Epithelial cell of proximal tubule (primary cell): ENCODE measurements at regions not wholly inside any gene's neighbourhood (a gene's known extent, or its start where the extent isn't known, plus 50 kb on each side); places are given as distances from the start of the nearest gene placed in this dataset.
A peak's percentile ranks its signal among the peaks of the same experiment; 100 is the strongest.

Source experiments
- DNase-seq: peaks from one replicate; pipeline ENCODE4 v3.0.0-alpha.2; 2011; ENCODE audit warnings: low read depth
- H3K4me3 ChIP-seq: 2 replicates; pipeline ENCODE4 v1.5.1; 2011; ENCODE audit warnings: low read depth, mild to moderate bottlenecking, low read length
- CTCF ChIP-seq: conservative IDR thresholded peaks from 2 replicates; pipeline ENCODE4 v1.5.1; 2012; ENCODE audit warnings: low read depth, mild to moderate bottlenecking, low read length

- H3K4me3 ChIP-seq = no peak overlapping the region
- no peak for DNase-seq
- TF ChIP-seq CTCF = no peak
Observed at GRCh38 chr3:135364676-135365075, 569.6 kb downstream of the EPHB1 start.

DNA sequence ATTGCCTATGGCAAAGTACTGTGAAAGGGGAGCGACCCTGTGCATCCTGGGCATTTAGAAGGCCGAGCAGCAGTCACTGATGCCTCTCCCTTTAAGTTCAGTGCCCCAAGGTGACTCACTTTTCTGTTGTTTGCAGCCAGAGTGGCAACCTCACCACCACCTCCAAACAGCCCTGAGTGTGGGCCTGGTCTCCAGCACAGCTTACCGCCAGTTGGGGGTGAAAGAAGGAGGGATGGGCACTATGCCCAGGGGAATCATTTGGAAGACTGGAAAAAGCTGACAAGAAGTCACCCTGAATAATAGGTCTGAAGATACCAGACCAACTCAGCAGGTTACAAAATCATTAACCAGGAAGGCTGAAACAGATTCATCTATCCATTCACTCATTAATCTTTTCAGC is 571.8 kb downstream of the EPHB1 start:
- peak; percentile 78 for DNase-seq
- TF ChIP-seq CTCF = no peak
- no peak overlapping the region for H3K4me3 ChIP-seq

- TF ChIP-seq CTCF = no peak
- DNase-seq = no peak
- H3K4me3 ChIP-seq = no peak overlapping the region
Observed at GRCh38 chr3:135368316-135368715, 573.3 kb downstream of the EPHB1 start.

DNA sequence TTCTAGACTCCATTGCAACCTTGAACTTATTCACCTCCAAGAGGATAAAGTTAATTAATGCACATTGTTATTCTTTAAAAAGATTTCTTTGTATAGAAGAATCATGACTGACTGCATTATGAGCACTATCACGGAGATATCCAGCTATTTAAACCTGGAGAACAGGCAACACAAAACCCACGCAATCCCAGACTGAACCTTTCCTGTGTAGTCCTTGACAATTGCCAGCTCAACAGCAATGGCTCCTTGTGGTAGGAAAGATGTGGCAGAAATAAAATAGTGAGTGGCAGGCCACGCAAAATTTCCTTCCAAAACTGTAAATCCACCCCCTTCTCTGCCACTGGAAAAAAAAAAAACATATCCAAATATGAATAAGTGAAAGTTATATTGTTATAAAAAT is 573.7 kb downstream of the EPHB1 start:
- no peak for TF ChIP-seq CTCF
- no peak overlapping the region for H3K4me3 ChIP-seq
- no peak for DNase-seq

DNA sequence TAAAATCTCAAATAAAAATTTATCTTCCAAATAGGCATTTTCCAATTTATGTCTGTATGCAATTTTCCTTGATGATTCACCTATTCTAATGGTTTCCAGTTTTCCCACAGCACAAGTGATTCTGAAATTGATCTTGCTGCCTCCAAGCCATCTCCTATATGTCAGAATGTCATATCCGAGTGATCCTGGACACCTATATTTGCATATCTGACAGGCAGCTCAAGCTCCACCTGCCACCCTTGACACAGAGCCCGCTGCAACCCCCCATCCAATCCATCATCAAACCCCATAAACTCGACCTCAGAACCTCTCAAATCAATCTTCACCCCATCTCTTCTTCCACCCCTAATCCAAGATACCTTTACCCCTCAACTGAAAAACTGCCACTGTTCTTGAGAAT is 579.5 kb downstream of the EPHB1 start:
- DNase-seq = no peak
- TF ChIP-seq CTCF = no peak
- no peak overlapping the region for H3K4me3 ChIP-seq

- no peak for TF ChIP-seq CTCF
- H3K4me3 ChIP-seq = no peak overlapping the region
- DNase-seq = no peak
Observed at GRCh38 chr3:135382188-135382587, 583.3 kb upstream of the PPP2R3A start.

- no peak for TF ChIP-seq CTCF
- DNase-seq = no peak
- H3K4me3 ChIP-seq = no peak overlapping the region
Observed at GRCh38 chr3:135382621-135383020, 582.9 kb upstream of the PPP2R3A start.
